ENCODE measurements at regions not wholly inside any gene's neighbourhood (a gene's known extent, or its start where the extent isn't known, plus 50 kb on each side); places are given as distances from the start of the nearest gene placed in this dataset.
"Not testable (repeated sequence)": the region's sequence is repeated elsewhere in the genome, so short reads cannot be mapped to it uniquely, and the experiment has no call there.

DNA sequence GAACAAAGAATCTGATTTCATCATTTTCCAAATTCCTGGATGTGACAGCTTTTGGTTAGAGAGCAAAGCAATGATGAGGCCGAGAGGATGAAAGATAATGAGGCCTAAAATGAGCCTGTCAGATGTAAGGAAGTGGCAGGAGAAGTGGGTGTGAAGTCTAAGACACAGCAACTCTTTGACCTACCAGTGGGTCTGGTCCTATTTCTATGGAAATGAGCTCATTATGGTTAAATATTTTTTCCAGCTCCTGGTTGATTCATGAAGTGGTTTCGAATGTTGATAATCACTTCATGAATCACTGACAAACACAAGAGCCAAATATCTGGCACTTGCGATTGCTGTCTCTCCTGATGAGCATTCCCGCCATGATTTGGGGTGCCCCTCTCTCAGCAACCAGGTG is 273.3 kb upstream of the CDH5 start:
- no peak for DNase-seq (ENCODE audit: low read depth)
- H3K4me3 ChIP-seq (ENCODE audit: low read depth, low read length) = no peak overlapping the region
- TF ChIP-seq CTCF (IDR thresholded peaks at IDR 0.05; ENCODE audit: insufficient read depth, low read length) = no peak

DNA sequence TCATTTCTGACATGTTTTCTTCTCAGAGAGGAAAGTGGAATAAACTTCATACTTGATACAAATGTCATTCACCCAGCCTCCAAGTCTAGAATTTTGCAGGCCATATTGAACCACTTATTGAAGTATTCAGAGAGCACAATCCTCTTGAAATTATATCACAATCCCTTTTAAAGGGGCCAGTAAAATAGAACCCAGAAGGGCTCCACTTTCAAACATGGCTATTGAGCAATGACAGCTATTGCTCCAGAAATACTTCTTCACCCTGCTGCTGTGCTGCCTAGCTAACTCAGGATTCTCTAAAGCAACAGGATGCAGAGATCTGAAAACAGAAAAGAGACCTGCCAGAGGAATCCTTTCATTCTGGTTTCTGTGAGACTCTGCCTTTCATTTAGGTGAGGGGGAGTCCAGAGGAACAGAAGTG is 275.0 kb upstream of the CDH5 start:
- no peak for TF ChIP-seq CTCF (IDR thresholded peaks at IDR 0.05; ENCODE audit: insufficient read depth, low read length)

DNA sequence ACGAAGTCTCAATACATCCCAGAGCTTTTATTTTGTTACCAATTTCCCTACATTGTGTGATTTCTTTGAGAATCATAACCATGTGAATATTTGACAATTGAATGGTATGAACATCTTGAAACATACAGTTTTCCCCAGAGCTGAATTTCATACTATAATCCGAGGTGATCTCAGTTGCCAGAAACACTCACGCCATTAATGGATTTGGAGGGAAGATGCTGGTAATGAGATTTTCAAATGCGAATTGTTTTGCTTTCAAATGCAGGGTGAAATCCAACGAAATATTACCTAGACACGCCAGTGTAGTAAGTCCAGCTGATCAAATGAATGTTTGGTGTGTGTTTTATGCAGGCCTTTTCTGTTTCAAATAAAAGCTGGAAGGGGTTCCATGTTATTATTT is 277.8 kb upstream of the CDH5 start:
- H3K4me3 ChIP-seq (ENCODE audit: low read depth, low read length) = no peak overlapping the region
- no peak for DNase-seq (ENCODE audit: low read depth)
- no peak for TF ChIP-seq CTCF (IDR thresholded peaks at IDR 0.05; ENCODE audit: insufficient read depth, low read length)

More for the DNA sequence above, 275.0 kb upstream of the CDH5 start:
- no peak overlapping the region for H3K4me3 ChIP-seq (ENCODE audit: low read depth, low read length)
- peak; percentile 53 for DNase-seq (ENCODE audit: low read depth)

DNA sequence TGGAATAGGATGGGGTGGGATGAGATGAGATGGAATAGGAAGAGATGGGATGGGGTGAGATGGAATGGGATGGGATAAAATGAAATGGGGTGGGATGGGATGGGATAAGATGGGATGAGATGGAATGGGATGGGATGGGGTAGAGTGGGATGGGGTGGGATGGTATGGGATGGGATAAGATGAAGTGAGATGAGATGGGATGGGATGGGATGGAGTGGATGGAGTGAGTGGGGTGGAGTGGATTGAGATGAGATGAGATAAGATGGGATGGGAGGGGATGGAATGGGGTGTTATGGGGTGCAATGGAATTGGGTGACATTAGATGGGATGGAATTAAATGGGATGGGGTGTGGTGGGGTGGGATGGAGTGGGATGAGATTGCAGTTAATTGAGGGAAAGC is 279.2 kb upstream of the CDH5 start:
- no peak for DNase-seq (ENCODE audit: low read depth)
- TF ChIP-seq CTCF (IDR thresholded peaks at IDR 0.05; ENCODE audit: insufficient read depth, low read length) = no peak
- H3K4me3 ChIP-seq (ENCODE audit: low read depth, low read length) = no peak overlapping the region

GRCh38 chr16:66085651-66086050 is 280.8 kb upstream of the CDH5 start:
- no peak for DNase-seq (ENCODE audit: low read depth)
- no peak overlapping the region for H3K4me3 ChIP-seq (ENCODE audit: low read depth, low read length)
- no peak for TF ChIP-seq CTCF (IDR thresholded peaks at IDR 0.05; ENCODE audit: insufficient read depth, low read length)

DNA sequence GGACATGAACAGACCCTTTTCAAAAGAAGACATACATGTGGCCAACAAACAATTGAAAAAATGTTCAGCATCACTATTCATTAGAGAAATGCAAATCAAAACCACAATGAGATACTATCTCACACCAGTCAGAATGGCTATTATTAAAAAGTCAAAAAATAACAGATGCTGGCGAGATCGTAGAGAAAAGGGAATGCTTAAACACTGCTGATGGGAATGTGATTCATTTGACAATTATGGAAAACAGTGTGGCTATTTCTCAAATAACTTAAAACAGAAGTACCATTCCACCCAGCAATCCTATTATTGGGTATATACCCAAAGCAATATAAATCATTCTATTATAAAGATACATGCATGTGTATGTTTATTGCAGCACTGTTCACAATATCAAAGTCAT is 281.8 kb upstream of the CDH5 start:
- H3K4me3 ChIP-seq (ENCODE audit: low read depth, low read length); DNase-seq (ENCODE audit: low read depth): not testable (repeated sequence)

GRCh38 chr16:66084306-66084705 is 282.2 kb upstream of the CDH5 start:
- TF ChIP-seq CTCF (IDR thresholded peaks at IDR 0.05; ENCODE audit: insufficient read depth, low read length) = no peak
- peak; percentile 10 for DNase-seq (ENCODE audit: low read depth)
- no peak overlapping the region for H3K4me3 ChIP-seq (ENCODE audit: low read depth, low read length)

All from fibroblast of the aortic adventitia (primary cell).